ENCODE measurements at regions not wholly inside any gene's neighbourhood (a gene's known extent, or its start where the extent isn't known, plus 50 kb on each side); places are given as distances from the start of the nearest gene placed in this dataset.

GRCh38 chr10:84054743-84055142, 84.6 kb upstream of the GHITM start:
- TF ChIP-seq EZH2 (optimal IDR thresholded peaks at IDR 0.05; ENCODE audit: low read depth, low read length), result no peak
- TF ChIP-seq, protein P1, sequence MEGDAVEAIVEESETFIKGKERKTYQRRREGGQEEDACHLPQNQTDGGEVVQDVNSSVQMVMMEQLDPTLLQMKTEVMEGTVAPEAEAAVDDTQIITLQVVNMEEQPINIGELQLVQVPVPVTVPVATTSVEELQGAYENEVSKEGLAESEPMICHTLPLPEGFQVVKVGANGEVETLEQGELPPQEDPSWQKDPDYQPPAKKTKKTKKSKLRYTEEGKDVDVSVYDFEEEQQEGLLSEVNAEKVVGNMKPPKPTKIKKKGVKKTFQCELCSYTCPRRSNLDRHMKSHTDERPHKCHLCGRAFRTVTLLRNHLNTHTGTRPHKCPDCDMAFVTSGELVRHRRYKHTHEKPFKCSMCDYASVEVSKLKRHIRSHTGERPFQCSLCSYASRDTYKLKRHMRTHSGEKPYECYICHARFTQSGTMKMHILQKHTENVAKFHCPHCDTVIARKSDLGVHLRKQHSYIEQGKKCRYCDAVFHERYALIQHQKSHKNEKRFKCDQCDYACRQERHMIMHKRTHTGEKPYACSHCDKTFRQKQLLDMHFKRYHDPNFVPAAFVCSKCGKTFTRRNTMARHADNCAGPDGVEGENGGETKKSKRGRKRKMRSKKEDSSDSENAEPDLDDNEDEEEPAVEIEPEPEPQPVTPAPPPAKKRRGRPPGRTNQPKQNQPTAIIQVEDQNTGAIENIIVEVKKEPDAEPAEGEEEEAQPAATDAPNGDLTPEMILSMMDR (IDR thresholded peaks at IDR 0.05; ENCODE audit: low read length), result no peak
- no peak for TF ChIP-seq EZH2phosphoT487 (IDR thresholded peaks at IDR 0.05; ENCODE audit: low read length)

Measured in MM.1S (cell line).